GM12891 (cell line): ENCODE measurements at regions not wholly inside any gene's neighbourhood (a gene's known extent, or its start where the extent isn't known, plus 50 kb on each side); places are given as distances from the start of the nearest gene placed in this dataset.

Source experiments
- PAX5 ChIP-seq: IDR thresholded peaks from 2 replicates; pipeline ENCODE4 v1.6.1; 2011; ENCODE audit warnings: low read length, moderate library complexity, mild to moderate bottlenecking; ENCODE audit not compliant: insufficient read depth, severe bottlenecking
- POLR2A ChIP-seq: IDR thresholded peaks from 2 replicates; pipeline ENCODE4 v1.6.1; 2011; ENCODE audit warnings: low read depth, low read length, control low read depth
- POLR2AphosphoS5 ChIP-seq: IDR thresholded peaks from 2 replicates; pipeline ENCODE4 v1.6.1; 2011; ENCODE audit warnings: low read depth, low read length, control low read depth
- POU2F2 ChIP-seq: IDR thresholded peaks from 2 replicates; pipeline ENCODE4 v1.6.1; 2011; ENCODE audit warnings: low read depth, mild to moderate bottlenecking, control low read depth, low read length, moderate library complexity
- SPI1 ChIP-seq: IDR thresholded peaks from 2 replicates; pipeline ENCODE4 v1.6.1; 2011; ENCODE audit warnings: low read depth, low read length, control low read depth
- TAF1 ChIP-seq: IDR thresholded peaks from 2 replicates; pipeline ENCODE4 v1.6.1; 2011; ENCODE audit warnings: low read depth, low read length, control low read depth

- TF ChIP-seq POLR2A (no peak), POLR2AphosphoS5 (no peak), SPI1 (no peak), TAF1 (no peak), POU2F2 (no peak), PAX5 (no peak)
These were observed 259.8 kb downstream of the ANXA1 start for GRCh38 chr9:73411494-73411893.
